SK-N-MC (cell line): ENCODE measurements at regions not wholly inside any gene's neighbourhood (a gene's known extent, or its start where the extent isn't known, plus 50 kb on each side); places are given as distances from the start of the nearest gene placed in this dataset.
"Not testable (repeated sequence)": the region's sequence is repeated elsewhere in the genome, so short reads cannot be mapped to it uniquely, and the experiment has no call there.

Experiments used
- EZH2 ChIP-seq: fragments of 200-600 bp; sonication (generic); IDR thresholded peaks from one replicate; pipeline ENCODE4 v1.6.1; 2017; ENCODE audit warnings: antibody characterized with exemption
- POLR2AphosphoS5 ChIP-seq: IDR thresholded peaks from 2 replicates; pipeline ENCODE4 v1.6.1; 2012; ENCODE audit warnings: mild to moderate bottlenecking, low read depth, low read length, borderline replicate concordance

DNA sequence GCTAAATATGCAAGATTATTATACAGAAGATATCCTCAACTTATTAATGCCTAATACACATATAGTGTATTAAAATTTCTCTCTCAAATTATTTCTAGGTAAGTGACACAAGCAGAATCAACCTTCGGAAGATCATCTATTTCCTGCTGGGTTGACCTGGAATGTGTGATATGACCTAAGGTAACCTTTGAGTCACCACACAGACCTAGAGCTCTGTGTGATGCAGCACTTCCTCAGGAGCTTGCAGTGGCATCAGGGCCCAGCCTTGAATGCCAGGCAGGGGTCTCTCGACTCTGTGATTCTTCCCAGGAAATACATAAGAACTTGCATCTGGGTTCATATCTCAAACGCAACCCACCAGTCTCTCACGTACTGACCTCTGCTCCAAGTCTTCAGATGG, 385.3 kb downstream of the RPIA start:
- TF ChIP-seq POLR2AphosphoS5, EZH2: not testable (repeated sequence)
